ENCODE measurements at regions not wholly inside any gene's neighbourhood (a gene's known extent, or its start where the extent isn't known, plus 50 kb on each side); places are given as distances from the start of the nearest gene placed in this dataset.

DNA sequence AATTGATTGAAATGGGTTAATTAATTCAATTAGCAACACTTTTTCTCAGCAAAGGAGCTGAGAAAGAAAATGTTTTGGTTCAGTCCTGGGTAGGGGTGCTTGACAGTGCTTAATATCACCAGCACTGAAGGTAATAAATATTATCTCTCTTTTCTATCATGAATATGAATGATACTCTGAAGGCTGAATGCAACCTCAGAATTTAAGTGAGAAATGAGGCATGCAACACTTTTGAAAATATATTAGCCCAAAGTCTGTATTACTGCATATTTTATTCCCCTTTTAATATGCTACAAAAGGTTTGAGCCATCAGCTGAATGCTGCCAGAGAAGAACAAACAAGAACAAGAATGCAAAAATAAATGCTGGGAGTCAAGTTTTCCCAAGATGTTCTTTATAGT is 52.0 kb upstream of the SAMSN1 start:
- TF ChIP-seq POLR2AphosphoS5 (IDR thresholded peaks at IDR 0.05; ENCODE audit: borderline replicate concordance, low read depth, low read length) (no peak), EZH2 (IDR thresholded peaks at IDR 0.05) (no peak), FOXP2 (optimal IDR thresholded peaks at IDR 0.05; ENCODE audit: control extremely low read depth, extremely low read length, insufficient read depth) (no peak)
